ENCODE measurements at regions not wholly inside any gene's neighbourhood (a gene's known extent, or its start where the extent isn't known, plus 50 kb on each side); places are given as distances from the start of the nearest gene placed in this dataset.

- Histone ChIP-seq H3T11ph (ENCODE audit: low read length) (no peak overlapping the region), H2AFZ (ENCODE audit: low read length) (no peak overlapping the region), H3K9me3 (ENCODE audit: control insufficient read depth, low read depth, low read length) (no peaks in the 10 kb centered on the region), H2AK5ac (ENCODE audit: insufficient read length, low read length) (no peak overlapping the region), H4K91ac (ENCODE audit: insufficient read length, low read depth, low read length) (no peak overlapping the region), H3K23me2 (ENCODE audit: insufficient read length, low read depth, low read length, poor library complexity, severe bottlenecking) (no peaks in the 10 kb centered on the region), H2BK120ac (ENCODE audit: low read depth, low read length, poor library complexity, severe bottlenecking) (no peak overlapping the region), H3K4me1 (ENCODE audit: insufficient read depth, low read length) (no peaks in the 10 kb centered on the region), H3K79me2 (ENCODE audit: insufficient read depth, low read length) (no peaks in the 10 kb centered on the region), H4K8ac (replicated peaks; ENCODE audit: insufficient read length, low read depth, low read length) (no peak overlapping the region), H2BK20ac (ENCODE audit: low read depth, low read length, poor library complexity, severe bottlenecking) (no peak overlapping the region), H3K9ac (ENCODE audit: extremely low read depth, insufficient read length, low read length) (no peak overlapping the region), H3K14ac (ENCODE audit: insufficient read depth, low read length) (no peak overlapping the region), H3K23ac (ENCODE audit: insufficient read length, low read depth, low read length) (no peak overlapping the region), H3K18ac (ENCODE audit: insufficient read length, low read depth, low read length) (no peak overlapping the region), H2BK15ac (ENCODE audit: low read depth, low read length) (no peak overlapping the region), H4K20me1 (ENCODE audit: control insufficient read depth, insufficient read depth, insufficient read length) (no peaks in the 10 kb centered on the region), H3K4ac (ENCODE audit: low read depth, low read length) (no peak overlapping the region), H3K27ac (ENCODE audit: insufficient read length, low read depth, low read length) (no peak overlapping the region), H3K79me1 (ENCODE audit: insufficient read depth, low read depth, low read length, poor library complexity, severe bottlenecking) (no peaks in the 10 kb centered on the region), H2BK5ac (ENCODE audit: insufficient read length, low read length) (no peak overlapping the region), H2BK12ac (ENCODE audit: insufficient read length, low read depth, low read length) (no peak overlapping the region), H3K56ac (ENCODE audit: insufficient read length, low read depth, low read length) (no peak overlapping the region), H3K4me2 (ENCODE audit: insufficient read depth, insufficient read length, low read length) (no peak overlapping the region), H4K5ac (ENCODE audit: insufficient read length, low read depth, low read length) (no peak overlapping the region), H3K27me3 (ENCODE audit: insufficient read depth, low read length) (no peaks in the 10 kb centered on the region)
- H3K9me3 Mint-ChIP-seq, result no peaks in the 10 kb centered on the region; a peak in 2 of 5 replicates
- DNase-seq, result no peak
- no peak for TF ChIP-seq CTCF (conservative IDR thresholded peaks at IDR 0.05)
- no peak overlapping the region for H3K27ac Mint-ChIP-seq
- H3K27me3 Mint-ChIP-seq (ENCODE audit: low read depth), result no peaks in the 10 kb centered on the region
- H3K4me3 Mint-ChIP-seq, result no peak overlapping the region
- no peaks in the 10 kb centered on the region for H3K4me1 Mint-ChIP-seq
- no peaks in the 10 kb centered on the region; a peak in 1 of 7 replicates for H3K36me3 Mint-ChIP-seq (ENCODE audit: insufficient read depth in 1 of 3, low read depth in 3 of 3)
- no CpG with 5 or more reads among the region's 1 CpG for whole genome bisulfite sequencing (ENCODE audit: extremely low coverage, insufficient read length, low lambda C conversion rate)
These were observed 65.5 kb upstream of the SLC38A4 start for GRCh38 chr12:46891306-46891705.

All from H9 (cell line).